Smooth muscle cell (in vitro differentiated cells): ENCODE measurements at regions not wholly inside any gene's neighbourhood (a gene's known extent, or its start where the extent isn't known, plus 50 kb on each side); places are given as distances from the start of the nearest gene placed in this dataset.
A peak's percentile ranks its signal among the peaks of the same experiment; 100 is the strongest.

Experiments used
- DNase-seq: peaks from one replicate; lab custom pipeline; 2025; ENCODE audit not compliant: unreplicated experiment; lab: John Stamatoyannopoulos, UW
- H2AFZ ChIP-seq: fragments of 200-600 bp; sonication (generic); 2 replicates; pipeline ENCODE4 v1.6.0; 2016; ENCODE audit warnings: antibody characterized with exemption, low read depth, mild to moderate bottlenecking
- H3F3A ChIP-seq: fragments of 200-600 bp; sonication (generic); 2 replicates; pipeline ENCODE4 v1.6.0; 2017; ENCODE audit warnings: antibody characterized with exemption, low read depth
- H3K27ac ChIP-seq: fragments of 200-600 bp; sonication (generic); 2 replicates; pipeline ENCODE4 v1.5.1; 2016; ENCODE audit warnings: low read depth, mild to moderate bottlenecking
- H3K27me3 ChIP-seq: fragments of 200-600 bp; sonication (generic); 2 replicates; pipeline ENCODE4 v1.6.1; 2016; ENCODE audit warnings: low read depth, mild to moderate bottlenecking
- H3K36me3 ChIP-seq: fragments of 200-600 bp; sonication (generic); 2 replicates; pipeline ENCODE4 v1.5.1; 2016; ENCODE audit warnings: low read depth
- H3K4me1 ChIP-seq: fragments of 200-600 bp; sonication (generic); 2 replicates; pipeline ENCODE4 v1.5.1; 2016; ENCODE audit warnings: low read depth
- H3K4me2 ChIP-seq: fragments of 200-600 bp; sonication (generic); 2 replicates; pipeline ENCODE4 v1.6.0; 2016; ENCODE audit warnings: mild to moderate bottlenecking
- H3K4me3 ChIP-seq: fragments of 200-600 bp; sonication (generic); 2 replicates; pipeline ENCODE4 v1.5.1; 2016; ENCODE audit warnings: mild to moderate bottlenecking
- H3K79me2 ChIP-seq: fragments of 200-600 bp; sonication (generic); 2 replicates; pipeline ENCODE4 v1.6.0; 2016; ENCODE audit warnings: low read depth, mild to moderate bottlenecking
- H3K9ac ChIP-seq: fragments of 200-600 bp; sonication (generic); 2 replicates; pipeline ENCODE4 v1.6.0; 2016; ENCODE audit warnings: low read depth
- H3K9me3 ChIP-seq: fragments of 200-600 bp; sonication (generic); replicated peaks from 2 replicates; pipeline ENCODE4 v1.5.1; 2016; ENCODE audit warnings: low read depth
- H4K20me1 ChIP-seq: fragments of 200-600 bp; sonication (generic); 2 replicates; pipeline ENCODE4 v1.6.0; 2016; ENCODE audit warnings: low read depth
- CTCF ChIP-seq: fragments of 200-600 bp; sonication (generic); IDR thresholded peaks from 2 replicates; pipeline ENCODE4 v1.5.1; 2017; ENCODE audit warnings: borderline replicate concordance, mild to moderate bottlenecking, antibody characterized with exemption; ENCODE audit not compliant: insufficient read depth, poor library complexity, severe bottlenecking
- WGBS: methylation state at CpG from one replicate; pipeline ENCODE4 v1.1.7; 2016; ENCODE audit warnings: low lambda C conversion rate; 5-methylcytosine and 5-hydroxymethylcytosine counted together

DNA sequence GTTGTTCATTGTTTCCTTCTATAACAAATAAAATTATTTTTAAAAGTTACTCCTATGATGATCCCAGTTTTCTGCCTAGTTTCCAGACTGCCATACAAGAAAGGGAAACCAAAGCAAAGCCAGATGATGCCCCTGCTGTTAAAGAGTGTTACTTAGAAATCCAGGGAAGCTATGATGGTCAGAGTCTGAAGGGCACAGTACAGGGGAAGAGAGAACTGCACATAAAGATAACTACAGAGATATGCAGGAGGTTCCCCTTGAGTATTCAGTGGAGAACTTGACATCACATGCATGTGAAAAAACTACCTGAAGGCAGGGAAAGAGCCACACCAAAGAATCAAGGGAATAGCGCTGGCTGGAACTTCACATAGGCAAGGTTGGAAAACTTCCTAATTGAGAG is 494.2 kb upstream of the FSTL5 start:
- DNase-seq, result no peak
- no peaks in the 10 kb centered on the region for H3K36me3 ChIP-seq
- TF ChIP-seq CTCF, result no peak

GRCh38 chr4:162650166-162650565 is 486.4 kb upstream of the FSTL5 start:
- no peak for TF ChIP-seq CTCF
- Histone ChIP-seq H3K4me1 (no peaks in the 10 kb centered on the region), H3K27ac (no peak overlapping the region), H4K20me1 (no peaks in the 10 kb centered on the region), H3F3A (no peaks in the 10 kb centered on the region), H3K79me2 (no peaks in the 10 kb centered on the region), H3K9me3 (no peaks in the 10 kb centered on the region), H3K4me3 (no peak overlapping the region), H3K9ac (no peak overlapping the region), H3K36me3 (no peaks in the 10 kb centered on the region), H2AFZ (peak overlapping the region; percentile 46), H3K27me3 (no peaks in the 10 kb centered on the region), H3K4me2 (no peak overlapping the region)
- DNase-seq, result no peak
- 82% methylated on average over 1 of the region's 1 CpG for WGBS

More for the DNA sequence above, 494.2 kb upstream of the FSTL5 start:
- Histone ChIP-seq H3K4me1 (no peaks in the 10 kb centered on the region), H3F3A (no peaks in the 10 kb centered on the region), H4K20me1 (no peaks in the 10 kb centered on the region), H3K9ac (no peak overlapping the region), H3K27ac (no peak overlapping the region), H3K4me2 (no peak overlapping the region), H3K4me3 (no peak overlapping the region), H3K27me3 (no peaks in the 10 kb centered on the region), H2AFZ (no peak overlapping the region), H3K9me3 (no peaks in the 10 kb centered on the region), H3K79me2 (no peaks in the 10 kb centered on the region)
- WGBS, result 91% methylated on average over 1 of the region's 1 CpG

GRCh38 chr4:162645381-162645780 is 481.6 kb upstream of the FSTL5 start:
- Histone ChIP-seq H3K36me3 (no peaks in the 10 kb centered on the region), H3K27me3 (no peaks in the 10 kb centered on the region), H3K79me2 (no peaks in the 10 kb centered on the region), H3K9ac (no peak overlapping the region), H3K4me3 (no peak overlapping the region), H3K27ac (no peak overlapping the region), H3K9me3 (no peaks in the 10 kb centered on the region), H3K4me1 (no peaks in the 10 kb centered on the region), H2AFZ (no peak overlapping the region), H4K20me1 (no peaks in the 10 kb centered on the region), H3F3A (no peaks in the 10 kb centered on the region), H3K4me2 (no peak overlapping the region)
- DNase-seq, result no peak
- TF ChIP-seq CTCF, result peak; percentile 13
- WGBS, result 72% methylated on average over 4 of the region's 4 CpGs

GRCh38 chr4:162644346-162644745 is 480.5 kb upstream of the FSTL5 start:
- Histone ChIP-seq H3K9me3 (no peaks in the 10 kb centered on the region), H3K36me3 (no peaks in the 10 kb centered on the region), H3K9ac (peak overlapping the region; percentile 31), H3K4me3 (no peak overlapping the region), H3K27ac (peak overlapping the region; percentile 88), H3K4me2 (no peak overlapping the region), H3K79me2 (no peaks in the 10 kb centered on the region), H3F3A (no peaks in the 10 kb centered on the region), H3K27me3 (no peaks in the 10 kb centered on the region), H4K20me1 (no peaks in the 10 kb centered on the region), H2AFZ (no peak overlapping the region), H3K4me1 (no peaks in the 10 kb centered on the region)
- DNase-seq, result no peak
- no peak for TF ChIP-seq CTCF
- 26% methylated on average over 1 of the region's 1 CpG for WGBS
